Activated CD8-positive, alpha-beta memory T cell treated with anti-CD3 and anti-CD28 coated beads for 4 hours (primary cell): ENCODE measurements at regions not wholly inside any gene's neighbourhood (a gene's known extent, or its start where the extent isn't known, plus 50 kb on each side); places are given as distances from the start of the nearest gene placed in this dataset.

Experiments used
- DNase-seq, 2 donors: peaks; one replicate each; pipeline ENCODE4 v3.0.0-alpha.2; 2020; ENCODE audit warnings: low read depth in 2 of 2

DNA sequence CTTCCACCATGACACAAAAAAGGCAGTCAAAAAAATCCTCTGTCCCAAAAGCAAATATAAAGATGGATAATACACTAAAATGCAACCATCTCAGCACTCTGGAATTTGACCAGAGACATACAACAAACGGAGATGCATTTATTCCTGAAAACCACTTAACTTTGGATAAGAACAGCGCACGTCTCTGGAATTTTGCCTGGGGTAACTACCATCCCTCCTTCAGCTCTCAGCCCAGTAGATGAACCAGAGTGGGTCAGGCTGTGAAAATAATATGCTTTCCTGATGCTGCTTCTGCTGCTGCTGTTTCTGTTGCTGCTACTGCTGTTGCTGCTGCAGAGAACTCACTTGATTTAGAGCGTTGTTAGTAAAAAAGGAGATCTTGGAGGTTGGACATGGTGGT is 133.8 kb upstream of the ACVR2A start:
- no peak for DNase-seq

DNA sequence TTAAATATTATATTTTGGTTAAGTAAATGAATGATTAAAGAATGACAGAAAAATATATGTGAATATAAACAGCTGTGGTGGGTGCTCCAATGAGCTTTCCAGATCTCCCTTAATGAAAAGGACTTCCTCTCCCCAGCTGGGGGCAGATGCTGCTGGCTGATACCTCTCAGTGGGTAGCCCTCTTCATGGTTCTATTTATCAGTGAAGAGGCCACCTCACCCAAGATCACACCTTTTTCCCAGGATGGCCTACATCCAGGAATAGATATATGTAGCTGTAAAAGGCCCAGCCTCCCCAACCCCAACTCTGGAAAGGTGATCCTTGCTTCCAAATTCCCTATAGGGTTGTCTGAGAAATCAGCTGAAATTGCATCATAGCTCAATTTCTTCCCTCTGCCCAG is 135.2 kb upstream of the ACVR2A start:
- no peak for DNase-seq

DNA sequence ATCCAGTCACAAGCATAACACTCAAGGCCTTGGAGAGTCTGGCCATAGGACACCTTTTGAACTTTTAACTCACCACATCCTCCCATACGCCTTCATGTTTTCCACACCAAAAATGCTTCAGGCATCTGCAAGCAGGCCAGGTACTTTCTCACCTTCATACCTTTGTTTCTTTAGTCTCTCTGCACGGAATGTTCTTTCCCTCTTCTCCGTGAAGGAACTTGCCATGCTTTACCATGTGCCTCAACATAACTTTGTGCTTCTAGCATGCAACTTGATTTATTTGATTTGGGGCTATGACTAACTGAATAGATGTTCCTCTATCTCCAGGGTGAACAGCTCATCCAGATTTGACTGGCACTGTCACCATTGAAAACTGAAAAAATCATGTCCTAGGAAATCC is 141.7 kb upstream of the ACVR2A start:
- no peak for DNase-seq

DNA sequence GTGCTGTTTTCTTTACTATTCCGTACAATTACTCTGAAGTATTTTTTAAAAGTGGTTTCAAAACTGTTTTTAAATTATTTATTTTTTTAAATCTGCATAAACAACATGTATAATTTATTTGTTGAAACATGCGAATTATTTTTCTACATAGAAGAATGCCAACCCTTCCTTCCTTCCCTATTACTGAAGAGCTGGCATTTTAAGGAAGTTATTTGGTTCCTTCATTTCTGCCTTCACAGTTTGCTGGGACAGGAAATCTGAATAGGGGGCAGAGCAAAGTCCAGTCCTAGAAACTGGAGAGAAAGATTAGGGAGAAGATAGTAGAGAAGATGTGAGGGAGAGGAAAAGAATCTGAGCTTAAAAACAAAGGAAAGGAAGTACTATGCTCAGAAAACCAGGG is 146.7 kb upstream of the ACVR2A start:
- DNase-seq = no peak

DNA sequence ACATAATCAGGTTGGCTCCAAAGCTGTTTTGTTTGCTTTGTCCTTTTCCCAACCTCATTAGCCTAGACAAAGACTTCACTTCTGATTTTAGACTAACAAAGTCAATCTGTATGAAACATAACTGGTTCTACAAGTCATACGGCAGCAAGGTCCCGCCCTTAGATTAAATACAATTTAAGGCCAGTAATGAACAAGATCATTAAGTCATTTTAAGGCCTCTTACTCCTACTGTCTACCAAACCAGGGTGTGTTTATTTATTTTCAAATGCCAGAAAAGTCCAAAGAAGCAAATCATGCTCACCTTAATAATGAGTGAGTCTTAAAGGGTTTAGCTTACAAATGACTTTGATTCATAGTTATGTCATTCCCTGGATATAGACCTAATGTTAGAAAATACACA is 148.4 kb upstream of the ACVR2A start:
- DNase-seq = no peak

DNA sequence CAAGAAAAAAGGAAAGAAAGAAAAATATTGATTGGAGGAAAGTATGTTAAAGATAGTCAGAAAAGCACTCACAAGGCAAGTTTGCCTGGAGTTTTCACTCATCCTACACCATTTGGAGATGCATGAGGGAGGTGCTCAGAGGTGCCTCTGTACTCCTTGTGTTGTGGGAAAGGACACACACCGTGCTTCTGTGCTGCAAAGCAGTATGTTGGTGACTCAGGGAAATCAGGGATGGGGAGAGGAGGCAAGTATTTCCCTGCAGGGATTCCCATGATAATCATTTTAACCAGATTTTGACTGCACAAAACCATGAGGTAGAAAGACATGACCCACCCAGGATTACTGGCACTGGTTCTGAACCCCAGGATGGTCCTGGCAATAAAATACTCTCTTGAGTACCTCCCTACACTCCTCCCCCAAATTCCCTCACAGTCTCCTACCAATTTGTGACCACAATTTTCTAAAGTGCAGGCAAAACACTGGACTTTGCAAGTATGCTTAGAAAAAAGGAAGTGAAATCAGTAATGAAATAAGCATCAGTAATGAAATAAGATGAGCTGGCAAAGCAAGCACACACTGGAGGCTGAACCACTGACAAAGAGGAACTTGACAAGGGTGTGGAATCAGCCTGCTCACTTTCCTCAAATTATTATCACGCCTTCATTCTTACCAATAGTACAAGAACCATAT is 155.5 kb upstream of the ACVR2A start:
- no peak for DNase-seq

DNA sequence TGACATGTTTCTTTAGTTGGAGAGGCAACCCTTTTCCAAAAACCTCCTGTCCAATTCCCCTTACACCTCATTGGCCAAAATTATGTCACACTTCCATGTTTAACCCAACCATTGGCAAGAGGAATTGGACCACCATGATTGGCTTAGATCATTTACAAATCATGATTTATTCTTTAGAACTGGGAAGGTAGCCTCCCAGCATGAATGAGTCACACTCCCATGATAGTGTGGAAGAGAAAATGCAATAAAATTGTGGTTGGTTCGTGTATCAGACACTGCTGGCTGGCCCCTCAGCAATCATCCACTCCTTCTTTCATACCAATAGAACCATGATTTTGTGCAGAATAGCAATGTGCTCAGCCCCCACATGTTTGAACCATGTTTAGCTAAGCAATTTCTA is 156.6 kb upstream of the ACVR2A start:
- DNase-seq = no peak

DNA sequence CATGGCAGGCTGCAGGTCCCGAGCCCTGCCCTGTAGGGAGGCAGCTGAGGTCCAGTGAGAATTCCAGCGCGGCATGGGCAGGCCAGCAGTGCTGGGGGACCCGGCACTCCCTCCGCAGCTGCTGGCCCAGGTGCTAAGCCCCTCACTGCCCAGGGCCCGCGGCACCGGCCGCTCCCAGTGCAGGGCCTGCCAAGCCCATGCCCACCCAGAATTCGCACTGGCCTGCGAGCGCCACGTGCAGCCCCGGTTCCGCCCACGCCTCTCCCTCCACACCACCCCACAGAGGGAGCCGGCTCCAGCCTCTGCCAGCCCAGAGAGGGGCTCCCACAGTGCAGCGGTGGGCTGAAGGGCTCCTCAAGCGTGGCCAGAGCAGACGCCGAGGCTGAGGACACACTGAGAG is 158.5 kb upstream of the ACVR2A start:
- no peak for DNase-seq

DNA sequence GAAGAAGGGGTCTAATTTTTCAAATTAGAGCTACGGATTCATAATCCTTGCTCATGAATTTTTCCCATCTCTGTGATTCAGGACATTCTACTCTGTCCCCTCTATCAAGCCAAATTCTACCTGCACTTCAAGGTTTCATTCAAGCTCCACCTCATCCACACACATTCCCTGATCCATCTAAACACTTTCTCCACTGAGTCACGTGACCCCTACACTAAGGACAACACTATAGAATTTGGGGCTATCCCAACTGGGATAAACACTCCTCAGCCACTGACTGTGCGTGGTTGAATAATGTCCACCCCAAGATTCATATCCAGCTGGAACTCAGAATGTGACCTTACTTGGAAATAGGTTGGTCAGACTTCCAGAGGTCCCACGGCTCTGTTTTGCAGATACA is 159.9 kb upstream of the ACVR2A start:
- DNase-seq = no peak

DNA sequence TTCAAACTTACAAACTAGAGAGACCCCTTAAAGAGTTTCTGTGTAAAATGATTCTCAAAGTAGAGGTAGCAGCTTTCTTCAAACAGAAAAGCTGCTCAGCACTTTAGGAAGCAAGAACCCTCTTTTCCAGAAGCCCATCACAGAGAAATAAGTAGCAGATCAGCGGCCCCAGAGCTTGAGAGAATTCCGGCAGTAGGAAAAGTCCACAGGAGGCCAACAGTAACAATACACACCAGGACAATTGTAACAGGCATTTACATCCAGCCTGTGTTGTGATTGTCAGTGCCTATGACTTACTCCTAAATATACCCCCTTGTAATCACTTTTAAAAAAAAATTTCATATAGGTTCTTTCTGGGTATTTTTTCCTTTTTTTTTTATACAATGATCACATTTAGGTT is 161.4 kb upstream of the ACVR2A start:
- DNase-seq = no peak

DNA sequence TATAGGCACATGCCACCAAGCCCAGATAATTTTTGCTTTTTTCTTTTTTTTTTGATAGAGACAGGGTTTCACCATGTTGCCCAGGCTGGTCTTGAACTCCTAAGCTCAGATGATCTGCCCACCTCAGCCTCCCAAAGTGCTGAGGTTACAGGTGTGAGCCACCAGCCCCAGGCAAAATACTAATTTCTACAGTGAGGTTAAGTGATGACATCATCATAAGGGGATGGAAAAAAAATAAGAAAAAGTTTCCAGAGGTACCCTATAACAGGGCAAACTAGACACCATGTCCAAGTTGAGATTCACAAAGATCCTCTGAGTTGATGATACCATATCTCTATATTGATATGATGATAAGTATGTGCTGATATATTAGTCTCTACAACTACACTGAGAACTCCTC is 163.7 kb upstream of the ACVR2A start:
- no peak for DNase-seq

DNA sequence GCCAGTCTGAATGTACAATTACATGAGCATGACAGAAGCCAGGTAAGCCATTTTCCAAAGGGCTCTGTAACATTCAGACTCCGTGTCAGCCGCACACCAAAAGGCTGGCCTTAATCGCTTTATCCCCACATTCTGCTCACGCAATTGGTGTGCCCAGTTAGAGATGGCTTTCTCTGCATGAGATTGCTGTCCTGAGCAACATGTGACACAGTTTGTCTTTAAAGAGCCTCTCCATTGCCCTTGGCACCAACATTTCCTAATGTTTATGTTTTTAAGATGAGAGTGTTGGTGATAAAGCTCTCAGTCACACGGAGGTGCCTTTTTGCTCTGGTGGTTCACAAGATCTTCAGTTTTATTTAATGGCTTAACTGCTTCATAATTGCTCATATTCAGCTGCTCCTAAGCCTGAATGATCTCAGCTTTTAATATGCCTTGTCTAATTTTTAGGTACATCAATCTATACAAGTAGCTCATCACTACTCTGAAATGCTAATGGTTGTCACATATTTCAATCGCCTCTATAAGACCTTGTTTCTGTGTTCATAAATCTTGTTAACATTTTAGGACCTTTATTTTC is 164.8 kb upstream of the ACVR2A start:
- DNase-seq = no peak

DNA sequence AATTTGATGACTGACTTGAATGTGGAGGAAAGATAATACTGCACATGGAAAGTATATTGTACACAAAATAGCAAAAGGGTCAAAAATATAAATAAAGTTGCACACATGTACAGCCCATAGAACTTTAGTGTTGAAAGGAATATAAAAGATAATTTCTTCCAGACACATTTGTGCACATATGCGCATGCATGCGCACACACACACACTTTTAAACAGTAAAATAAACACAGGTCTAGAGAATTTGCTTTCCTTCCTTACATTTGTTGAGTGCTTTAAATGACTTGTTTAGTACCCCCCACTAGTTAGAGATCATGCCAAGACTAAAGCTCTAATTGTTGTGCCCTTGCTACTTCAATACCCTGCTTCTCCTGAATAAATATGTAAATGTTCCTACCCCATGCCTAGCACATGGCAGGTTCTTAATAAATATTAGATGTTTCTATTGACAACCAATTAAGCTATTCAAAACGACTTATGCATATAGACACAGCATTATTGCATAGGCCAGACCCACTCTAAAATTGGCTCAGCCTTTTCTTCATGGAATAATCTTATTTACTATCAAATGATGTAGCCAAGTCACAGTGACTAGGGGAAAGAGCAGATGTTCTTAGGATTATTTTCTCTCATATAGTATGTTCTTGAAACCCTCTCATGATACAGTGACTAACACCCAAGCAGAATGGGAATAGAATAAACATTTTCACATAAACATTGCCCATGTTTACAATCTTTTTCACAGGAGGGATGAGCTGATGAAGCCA is 165.5 kb upstream of the ACVR2A start:
- DNase-seq = no peak

DNA sequence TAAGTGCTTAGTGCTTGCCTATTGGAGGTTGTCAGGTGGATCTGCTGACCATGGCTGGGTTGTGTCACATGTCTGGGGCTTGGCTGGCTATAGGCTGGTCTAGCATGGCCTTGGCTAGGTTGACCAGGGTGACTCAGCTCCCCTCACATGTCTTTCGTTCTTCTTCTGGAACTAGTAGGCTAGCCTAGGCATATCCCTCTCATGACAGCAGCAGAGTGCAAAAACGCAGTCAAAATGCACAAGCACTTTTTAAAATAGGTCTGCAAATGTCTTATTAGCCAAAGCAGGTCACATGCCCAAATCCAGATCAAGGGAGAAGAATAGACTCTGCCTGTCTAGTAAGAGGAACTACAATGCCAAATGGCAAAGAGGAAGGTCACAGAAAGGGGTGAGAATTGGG is 179.7 kb upstream of the ACVR2A start:
- DNase-seq = no peak

DNA sequence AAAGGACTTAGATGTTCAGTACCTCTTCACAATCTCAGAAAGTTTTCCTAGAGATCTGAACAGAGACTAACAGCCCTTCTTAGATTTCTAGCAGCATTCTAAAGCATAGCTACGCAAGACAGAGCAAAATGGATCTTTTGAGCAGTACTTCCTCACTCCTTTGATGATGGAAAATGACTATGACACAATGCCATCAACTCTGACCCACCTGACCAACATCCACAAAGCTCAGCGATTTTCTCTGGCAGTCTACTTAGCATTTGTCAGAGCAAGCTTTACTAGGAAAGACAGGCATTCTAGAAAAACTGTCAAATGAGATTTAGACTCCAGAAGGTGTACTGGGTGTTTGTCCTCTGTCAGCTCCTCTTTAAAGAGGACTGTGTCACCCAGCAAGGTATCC is 180.9 kb upstream of the ACVR2A start:
- DNase-seq = no peak

DNA sequence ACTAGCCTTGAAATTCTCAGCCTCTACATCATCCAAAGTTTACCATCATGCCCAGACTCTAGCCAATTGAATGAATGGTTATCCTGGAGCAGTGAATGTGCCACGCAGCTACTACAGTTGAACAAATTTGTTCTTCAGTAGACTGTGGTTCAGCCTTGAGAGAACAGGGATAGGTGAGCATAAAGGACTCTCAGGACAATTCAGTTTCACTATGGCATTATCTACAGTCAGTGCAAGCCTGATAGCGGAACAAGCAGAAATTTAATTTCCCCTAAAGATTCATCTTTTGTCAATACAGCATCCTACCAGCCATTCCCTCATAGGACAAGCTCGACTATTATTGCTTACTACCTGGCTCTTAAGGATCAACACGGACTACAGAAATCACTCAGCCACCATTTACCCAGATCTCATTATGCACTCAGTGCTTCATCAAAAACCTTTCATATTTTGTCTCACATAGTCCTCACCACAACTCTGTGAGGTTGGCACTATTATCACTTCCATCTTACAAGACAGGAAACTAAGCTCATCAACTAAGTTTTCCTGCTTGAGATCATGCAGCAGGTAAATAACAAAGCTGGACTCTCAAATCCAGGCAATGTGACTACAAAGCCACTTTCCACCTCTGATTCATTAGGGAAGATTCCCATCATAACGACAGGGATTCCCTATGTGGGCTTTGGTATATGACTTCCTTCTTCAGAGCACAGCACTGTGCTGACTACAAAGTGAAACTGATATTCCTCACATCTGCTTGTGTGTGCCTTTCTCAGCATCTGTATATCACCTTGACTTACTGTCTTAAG is 181.5 kb upstream of the ACVR2A start:
- DNase-seq = no peak

DNA sequence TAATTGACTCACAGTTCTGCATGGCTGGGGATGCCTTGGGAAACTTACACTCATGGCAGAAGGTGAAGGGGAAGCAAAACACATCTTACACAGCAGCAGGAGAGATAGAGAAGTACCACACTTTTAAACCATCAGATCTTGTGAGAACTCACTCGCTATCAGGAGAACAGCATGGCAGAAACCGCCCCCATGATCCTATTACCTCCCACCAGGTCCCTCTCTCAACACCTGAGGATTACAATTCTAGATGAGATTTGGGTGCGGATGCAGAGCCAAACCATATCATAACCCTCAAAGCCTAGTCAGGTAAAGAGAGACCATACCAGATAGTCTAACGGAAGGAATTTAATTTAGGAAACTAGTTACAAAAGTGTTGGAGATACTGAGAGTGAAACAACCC is 182.6 kb upstream of the ACVR2A start:
- DNase-seq = no peak

DNA sequence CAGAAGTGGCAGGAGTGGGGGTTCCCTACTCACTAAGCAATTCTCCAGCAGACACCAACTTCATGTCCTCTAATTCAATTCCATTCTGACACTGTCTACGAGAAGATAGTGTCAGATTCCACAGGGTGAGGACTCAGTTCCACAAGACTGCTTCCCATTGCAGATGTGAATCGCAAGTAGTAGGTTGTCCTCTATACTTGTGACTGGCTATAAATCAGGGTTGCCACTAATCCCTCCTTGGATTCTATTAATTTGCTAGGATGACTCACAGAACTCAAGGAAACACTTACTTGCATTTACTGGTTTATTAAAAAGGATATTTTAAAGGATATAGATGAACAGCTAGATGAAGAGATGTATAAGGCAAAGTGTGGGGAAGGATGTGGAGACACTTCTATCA is 184.1 kb upstream of the ACVR2A start:
- no peak for DNase-seq

DNA sequence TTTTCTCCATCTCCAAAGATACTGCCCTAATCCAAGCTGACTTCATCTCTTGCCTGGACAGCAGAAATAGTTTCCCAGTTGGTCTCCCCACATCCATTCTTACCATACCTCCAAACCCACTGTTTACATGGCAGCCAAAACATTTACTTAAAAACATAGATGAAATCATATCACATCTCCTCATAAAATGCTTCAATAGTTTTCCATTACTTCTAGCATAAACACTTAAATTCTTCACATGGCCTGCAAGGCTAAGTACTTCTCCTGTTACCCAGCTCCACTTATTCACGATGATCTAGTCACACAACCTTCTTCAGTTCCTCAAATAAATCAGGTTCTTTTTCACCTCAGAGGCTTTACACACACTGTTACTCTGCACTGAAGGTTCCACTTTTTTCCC is 185.8 kb upstream of the ACVR2A start:
- no peak for DNase-seq

DNA sequence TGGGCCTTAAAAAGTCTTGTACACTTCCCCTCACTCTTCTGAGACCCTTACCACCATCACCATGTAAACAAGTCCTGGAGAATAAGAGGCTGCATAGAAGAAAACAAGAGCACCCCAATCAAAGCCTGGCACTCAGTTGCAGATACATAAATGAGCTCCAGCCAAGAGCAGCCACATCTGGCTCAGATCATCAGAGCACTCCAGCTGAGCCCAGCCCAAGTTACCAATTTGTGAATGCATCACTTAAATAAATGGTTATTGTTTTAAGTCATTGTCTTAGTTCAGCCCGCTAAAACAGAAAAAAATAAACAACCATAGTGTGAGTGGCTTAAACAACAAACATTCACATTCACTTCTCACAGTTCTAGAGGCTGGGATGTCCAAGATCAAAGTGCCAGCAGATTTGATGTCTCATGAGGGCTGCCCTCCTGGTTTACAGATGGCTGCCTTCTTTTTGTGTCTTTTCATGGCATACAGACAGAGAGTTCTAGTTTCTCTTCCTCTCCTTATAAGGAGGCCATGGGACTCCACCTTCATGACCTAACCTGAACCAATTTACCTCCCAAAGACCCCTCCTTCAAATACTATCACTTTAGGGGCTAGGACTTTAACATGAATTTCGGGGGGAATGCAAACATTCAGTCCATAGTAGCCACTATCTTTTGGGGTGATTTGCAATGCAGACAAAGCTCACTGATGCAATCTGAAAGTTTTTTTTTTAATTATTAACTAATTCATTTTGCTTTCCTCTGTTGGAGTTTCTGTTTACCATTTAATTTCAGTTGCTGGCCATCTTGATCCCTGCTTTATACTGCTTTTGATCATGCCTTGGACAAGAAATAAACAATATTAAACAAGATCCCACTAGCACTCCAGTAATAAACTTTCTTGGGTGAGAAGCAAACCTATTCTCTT is 187.5 kb upstream of the ACVR2A start:
- DNase-seq = no peak

DNA sequence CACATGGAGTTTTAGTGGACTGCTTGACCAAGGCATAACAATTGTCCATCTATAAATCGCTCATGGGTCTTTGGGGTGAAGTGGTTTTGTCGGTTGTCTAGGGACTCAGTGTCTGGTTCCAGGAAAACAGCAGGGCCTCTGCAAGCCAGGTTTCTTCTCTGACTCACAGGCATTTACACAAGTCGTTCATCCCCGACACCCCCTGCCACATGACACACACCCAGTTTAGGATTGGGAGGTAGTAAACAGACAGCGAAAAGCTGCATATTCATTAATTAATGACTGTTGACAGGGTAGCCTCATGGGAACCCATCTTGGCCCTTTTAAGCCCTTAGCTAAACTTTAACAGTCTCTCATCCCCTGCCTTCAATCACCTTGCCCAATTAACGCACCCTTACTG is 194.8 kb upstream of the ACVR2A start:
- no peak for DNase-seq

DNA sequence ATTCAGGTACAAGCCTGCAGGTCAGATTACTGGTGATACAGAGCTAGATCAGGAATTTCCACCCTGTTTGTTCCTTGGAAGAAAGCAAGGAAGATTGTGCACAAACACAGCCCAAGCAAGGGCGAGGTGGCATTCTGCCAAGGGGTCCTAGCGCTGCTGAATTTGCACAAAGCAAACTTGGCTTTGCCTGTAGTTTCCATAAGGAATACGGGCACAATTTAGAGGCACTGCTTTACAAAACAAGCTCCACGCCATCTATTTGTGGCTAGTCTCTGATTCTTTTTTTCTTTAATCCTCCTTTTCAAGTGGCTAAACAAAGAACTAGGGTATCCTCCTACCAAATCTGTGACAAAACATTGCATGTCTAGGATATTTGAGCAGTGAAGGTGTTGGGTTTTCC is 195.5 kb upstream of the ACVR2A start:
- DNase-seq = no peak
